Keratinocyte (primary cell): ENCODE measurements at regions not wholly inside any gene's neighbourhood (a gene's known extent, or its start where the extent isn't known, plus 50 kb on each side); places are given as distances from the start of the nearest gene placed in this dataset.

Experiments used
- DNase-seq: peaks from one replicate; pipeline ENCODE4 v3.0.0-alpha.2; 2011; ENCODE audit warnings: low read depth, missing footprints, low spot score
- FAIRE-seq: peaks from 2 replicates; lab custom pipeline; 2011; peaks lifted over from hg19 to GRCh38; lab: Jason Lieb, UNC
- H2AFZ ChIP-seq: 2 replicates; pipeline ENCODE4 v1.6.0; 2012; ENCODE audit warnings: low read length, control low read depth, inconsistent platforms; ENCODE audit not compliant: control insufficient read depth
- H3K27ac ChIP-seq: 2 replicates; pipeline ENCODE4 v1.5.1; 2011; ENCODE audit warnings: low read length; ENCODE audit not compliant: control insufficient read depth, insufficient read depth
- H3K27me3 ChIP-seq: 3 replicates; pipeline ENCODE4 v1.6.0; 2011; ENCODE audit warnings: low read length; ENCODE audit not compliant: control insufficient read depth, insufficient read depth; ENCODE audit errors: extremely low read depth
- H3K36me3 ChIP-seq, 2 experiments: 2 replicates in 1 of 2; 3 replicates in 1 of 2; pipeline ENCODE4 v1.5.1; 2011; ENCODE audit warnings: low read length in 2 of 2, mild to moderate bottlenecking in 1 of 2; ENCODE audit not compliant: control insufficient read depth in 2 of 2, insufficient read depth in 2 of 2; ENCODE audit errors: extremely low read depth in 1 of 2
- H3K4me1 ChIP-seq: 3 replicates; pipeline ENCODE4 v1.5.1; 2011; ENCODE audit warnings: low read length; ENCODE audit not compliant: control insufficient read depth, insufficient read depth; ENCODE audit errors: extremely low read depth
- H3K4me2 ChIP-seq: 3 replicates; pipeline ENCODE4 v1.6.0; 2011; ENCODE audit warnings: low read depth, low read length; ENCODE audit not compliant: control insufficient read depth, insufficient read depth; ENCODE audit errors: extremely low read depth
- H3K4me3 ChIP-seq, 3 experiments: fragments of 200-600 bp in 1 of 3; sonication (generic) in 1 of 3; 2 replicates in 2 of 3; 3 replicates in 1 of 3; pipeline ENCODE4 v1.5.1; 2011 to 2016; ENCODE audit warnings: low read length in 3 of 3, mild to moderate bottlenecking in 3 of 3, control low read depth in 2 of 3, inconsistent platforms in 1 of 3, low read depth in 1 of 3, mixed read lengths in 1 of 3, mixed run types in 1 of 3, moderate library complexity in 1 of 3; ENCODE audit not compliant: control insufficient read depth in 2 of 3, insufficient read depth in 2 of 3; ENCODE audit errors: extremely low read depth in 1 of 3
- H3K79me2 ChIP-seq: 2 replicates; pipeline ENCODE4 v1.6.0; 2012; ENCODE audit warnings: low read length; ENCODE audit not compliant: control insufficient read depth, insufficient read depth
- H3K9ac ChIP-seq: 3 replicates; pipeline ENCODE4 v1.6.0; 2011; ENCODE audit warnings: low read length; ENCODE audit not compliant: control insufficient read depth, insufficient read depth; ENCODE audit errors: extremely low read depth
- H3K9me1 ChIP-seq: 3 replicates; pipeline ENCODE4 v1.6.0; 2011; ENCODE audit warnings: low read length; ENCODE audit not compliant: control insufficient read depth, insufficient read depth; ENCODE audit errors: extremely low read depth
- H3K9me3 ChIP-seq: 2 replicates; pipeline ENCODE4 v1.5.1; 2012; ENCODE audit warnings: low read depth, low read length; ENCODE audit not compliant: control insufficient read depth
- H4K20me1 ChIP-seq: 3 replicates; pipeline ENCODE4 v1.6.0; 2011; ENCODE audit warnings: low read length; ENCODE audit not compliant: control insufficient read depth, insufficient read depth; ENCODE audit errors: extremely low read depth
- CTCF ChIP-seq, 3 experiments: IDR thresholded peaks in 1 of 3; conservative IDR thresholded peaks in 1 of 3; optimal IDR thresholded peaks in 1 of 3; 2 replicates in 2 of 3; 3 replicates in 1 of 3; pipeline versions ENCODE3 to v1.5.1; 2011; ENCODE audit warnings: low read length in 3 of 3, mild to moderate bottlenecking in 3 of 3, moderate library complexity in 2 of 3, control low read depth in 1 of 3, inconsistent platforms in 1 of 3; ENCODE audit not compliant: insufficient read depth in 2 of 3; ENCODE audit errors: extremely low read depth in 1 of 3
- EZH2 ChIP-seq: IDR thresholded peaks from one replicate; pipeline ENCODE4 v1.6.1; 2012; ENCODE audit warnings: inconsistent platforms, mild to moderate bottlenecking, low read length, moderate library complexity
- dilution Hi-C: fragments of 300-500 bp; cut with MboI; formaldehyde crosslinking; loops from one replicate; pipeline ENCODE4 v1.7.0; 2020; ENCODE audit warnings: low sequenced_read_pairs; ENCODE audit not compliant: extremely low pct_ligation_motif_present

DNA sequence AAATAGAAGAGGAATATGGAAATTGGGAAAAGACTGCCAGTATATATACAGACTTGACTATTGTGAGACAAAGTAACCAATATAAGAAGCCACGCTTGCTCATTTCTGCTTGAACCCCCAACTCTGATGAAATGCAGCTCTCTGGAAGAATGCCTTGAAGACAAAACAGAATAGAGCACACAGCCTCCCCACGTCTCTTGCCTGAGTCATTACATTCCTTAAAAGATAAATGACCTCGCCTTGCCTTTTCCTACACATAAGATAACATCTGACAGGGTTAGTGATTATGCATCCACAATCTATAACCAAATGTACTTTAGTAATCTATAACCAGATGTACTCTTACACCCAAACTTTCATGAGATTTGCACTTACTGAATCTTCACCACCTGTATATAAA lies 141.1 kb upstream of the EEF1E1 start:
- H3K27me3 ChIP-seq: no peaks in the 10 kb centered on the region
- no peak overlapping the region for H3K4me3 ChIP-seq
- no peak overlapping the region for H3K27ac ChIP-seq
- no peak for DNase-seq
- no peaks in the 10 kb centered on the region for H3K9me3 ChIP-seq
- H4K20me1 ChIP-seq: no peaks in the 10 kb centered on the region
- no peak for FAIRE-seq
- no peaks in the 10 kb centered on the region for H3K4me1 ChIP-seq
- H3K79me2 ChIP-seq: no peaks in the 10 kb centered on the region
- H3K4me2 ChIP-seq: no peak overlapping the region
- H3K36me3 ChIP-seq: no peaks in the 10 kb centered on the region
- H2AFZ ChIP-seq: no peak overlapping the region
- no peaks in the 10 kb centered on the region for H3K9me1 ChIP-seq
- H3K9ac ChIP-seq: no peak overlapping the region
- dilution Hi-C loops: no loop called here
- no peak for TF ChIP-seq EZH2
- TF ChIP-seq CTCF (optimal IDR thresholded peaks at IDR 0.05 in 1 of 3, IDR thresholded peaks at IDR 0.05 in 1 of 3, conservative IDR thresholded peaks at IDR 0.05 in 1 of 3; ENCODE audit: extremely low read depth in 1 of 3, insufficient read depth in 2 of 3, low read length in 3 of 3): no peak

DNA sequence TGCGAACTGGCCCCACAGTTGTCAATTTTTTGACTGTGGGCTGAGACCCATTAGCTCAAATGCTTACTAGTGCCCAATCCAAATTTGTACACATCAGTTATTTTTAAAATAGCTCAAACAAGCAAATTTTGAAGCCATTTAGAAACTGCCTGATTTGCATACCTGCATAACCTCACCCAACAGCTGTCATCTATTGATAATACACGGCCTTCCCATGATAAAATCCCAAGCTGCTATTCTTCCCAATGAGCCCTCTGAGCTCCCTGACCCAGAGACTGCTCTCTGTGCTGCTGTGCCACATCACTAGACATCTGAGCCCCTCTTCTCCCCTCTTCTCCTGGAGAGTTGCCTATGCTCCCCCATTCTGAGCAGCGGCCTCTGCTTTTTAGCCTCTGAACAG lies 140.5 kb upstream of the EEF1E1 start:
- H3K9me3 ChIP-seq: no peaks in the 10 kb centered on the region
- no peaks in the 10 kb centered on the region for H3K4me1 ChIP-seq
- no peak overlapping the region for H3K27ac ChIP-seq
- no peaks in the 10 kb centered on the region for H4K20me1 ChIP-seq
- H3K27me3 ChIP-seq: no peaks in the 10 kb centered on the region
- no peak overlapping the region for H3K4me2 ChIP-seq
- H2AFZ ChIP-seq: no peak overlapping the region
- no peak overlapping the region for H3K9ac ChIP-seq
- no peaks in the 10 kb centered on the region for H3K36me3 ChIP-seq
- TF ChIP-seq CTCF (optimal IDR thresholded peaks at IDR 0.05 in 1 of 3, IDR thresholded peaks at IDR 0.05 in 1 of 3, conservative IDR thresholded peaks at IDR 0.05 in 1 of 3; ENCODE audit: extremely low read depth in 1 of 3, insufficient read depth in 2 of 3, low read length in 3 of 3) (no peak), EZH2 (no peak)
- FAIRE-seq (no peak), DNase-seq (no peak)
- dilution Hi-C loops: no loop called here
- H3K79me2 ChIP-seq: no peaks in the 10 kb centered on the region
- no peak overlapping the region for H3K4me3 ChIP-seq
- H3K9me1 ChIP-seq: no peaks in the 10 kb centered on the region
